ENCODE measurements at regions not wholly inside any gene's neighbourhood (a gene's known extent, or its start where the extent isn't known, plus 50 kb on each side); places are given as distances from the start of the nearest gene placed in this dataset.

- Mint-ChIP-seq H3K4me3 (peak overlapping the region; percentile 88 to 96 (median 88)), H3K27me3 (ENCODE audit: low read depth) (peaks cover 95% of the 10 kb centered on the region), H3K4me1 (peaks cover 16% of the 10 kb centered on the region), H3K36me3 (ENCODE audit: low read depth) (no peaks in the 10 kb centered on the region), H3K9me3 (no peaks in the 10 kb centered on the region), H3K27ac (no peak overlapping the region)
- no peak for TF ChIP-seq CTCF (IDR thresholded peaks at IDR 0.05; ENCODE audit: unreplicated experiment in 3 of 3)
These were observed 226.2 kb upstream of the CRY1 start for GRCh38 chr12:107319533-107320032.

- no peak for TF ChIP-seq CTCF (IDR thresholded peaks at IDR 0.05; ENCODE audit: unreplicated experiment in 3 of 3)
These were observed 226.9 kb upstream of the CRY1 start for GRCh38 chr12:107320033-107320928.

GRCh38 chr12:107320929-107321631 lies 227.7 kb upstream of the CRY1 start:
- peaks cover 91% of the 10 kb centered on the region for H3K27me3 Mint-ChIP-seq (ENCODE audit: low read depth)
- H3K4me3 Mint-ChIP-seq = peak overlapping the region; percentile 88

More at GRCh38 chr12:107320033-107320928, 226.9 kb upstream of the CRY1 start:
- Mint-ChIP-seq H3K9me3 (no peaks in the 10 kb centered on the region), H3K27ac (peak overlapping the region in 2 of 3 experiments; percentile 5 to 53), H3K4me3 (peak overlapping the region; percentile 88), H3K27me3 (ENCODE audit: low read depth) (peaks cover 95% of the 10 kb centered on the region), H3K36me3 (ENCODE audit: low read depth) (no peaks in the 10 kb centered on the region), H3K4me1 (peaks cover 16% of the 10 kb centered on the region)

GRCh38 chr12:107322063-107322462 lies 228.7 kb upstream of the CRY1 start:
- Mint-ChIP-seq H3K36me3 (ENCODE audit: low read depth) (no peaks in the 10 kb centered on the region), H3K27me3 (ENCODE audit: low read depth) (peaks cover 91% of the 10 kb centered on the region), H3K4me1 (peaks cover 16% of the 10 kb centered on the region), H3K4me3 (peak overlapping the region; percentile 88), H3K9me3 (no peaks in the 10 kb centered on the region), H3K27ac (no peak overlapping the region)
- TF ChIP-seq CTCF (IDR thresholded peaks at IDR 0.05; ENCODE audit: unreplicated experiment in 3 of 3) = no peak

More at GRCh38 chr12:107320929-107321631, 227.7 kb upstream of the CRY1 start:
- Mint-ChIP-seq H3K27ac (peak overlapping the region in 2 of 3 experiments; percentile 5 to 53), H3K9me3 (no peaks in the 10 kb centered on the region), H3K4me1 (peaks cover 16% of the 10 kb centered on the region), H3K36me3 (ENCODE audit: low read depth) (no peaks in the 10 kb centered on the region)
- TF ChIP-seq CTCF (IDR thresholded peaks at IDR 0.05; ENCODE audit: unreplicated experiment in 3 of 3) = no peak

- H3K4me1 Mint-ChIP-seq = peaks cover 12% of the 10 kb centered on the region
- TF ChIP-seq CTCF (IDR thresholded peaks at IDR 0.05; ENCODE audit: unreplicated experiment in 3 of 3) = no peak
- H3K27ac Mint-ChIP-seq = no peak overlapping the region
- H3K9me3 Mint-ChIP-seq = no peaks in the 10 kb centered on the region
- no peaks in the 10 kb centered on the region for H3K36me3 Mint-ChIP-seq (ENCODE audit: low read depth)
- no peak overlapping the region for H3K4me3 Mint-ChIP-seq
- peaks cover 74% of the 10 kb centered on the region for H3K27me3 Mint-ChIP-seq (ENCODE audit: low read depth)
These were observed 231.8 kb upstream of the CRY1 start for GRCh38 chr12:107325075-107325608.
